HG02798 (cell line): ENCODE measurements at regions not wholly inside any gene's neighbourhood (a gene's known extent, or its start where the extent isn't known, plus 50 kb on each side); places are given as distances from the start of the nearest gene placed in this dataset.

Experiments
- ATAC-seq: cut with Tn5 transposase; IDR thresholded peaks from one replicate; pipeline ENCODE4 v1.9.1; 2021; ENCODE audit warnings: mild to moderate bottlenecking; ENCODE audit not compliant: unreplicated experiment, poor library complexity

DNA sequence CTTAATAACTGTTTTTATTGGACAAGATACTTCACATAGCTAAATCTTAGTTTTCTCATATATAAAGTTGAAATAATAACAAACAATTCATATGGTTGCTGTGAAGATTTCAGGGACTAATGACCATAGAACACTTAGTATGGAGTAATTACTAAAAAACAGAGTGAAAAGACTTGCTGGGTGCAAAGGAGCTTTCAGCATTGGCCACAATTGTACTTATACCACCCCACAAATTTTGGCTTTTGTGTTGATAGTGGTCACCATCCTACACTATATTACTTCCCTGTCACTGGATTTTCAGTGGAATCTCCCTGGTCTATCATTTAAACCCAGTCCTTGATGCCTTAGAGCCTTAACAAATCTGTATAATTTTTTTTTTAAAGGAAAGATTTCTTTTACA lies 398.6 kb upstream of the EPHA7 start:
- no peak for ATAC-seq

DNA sequence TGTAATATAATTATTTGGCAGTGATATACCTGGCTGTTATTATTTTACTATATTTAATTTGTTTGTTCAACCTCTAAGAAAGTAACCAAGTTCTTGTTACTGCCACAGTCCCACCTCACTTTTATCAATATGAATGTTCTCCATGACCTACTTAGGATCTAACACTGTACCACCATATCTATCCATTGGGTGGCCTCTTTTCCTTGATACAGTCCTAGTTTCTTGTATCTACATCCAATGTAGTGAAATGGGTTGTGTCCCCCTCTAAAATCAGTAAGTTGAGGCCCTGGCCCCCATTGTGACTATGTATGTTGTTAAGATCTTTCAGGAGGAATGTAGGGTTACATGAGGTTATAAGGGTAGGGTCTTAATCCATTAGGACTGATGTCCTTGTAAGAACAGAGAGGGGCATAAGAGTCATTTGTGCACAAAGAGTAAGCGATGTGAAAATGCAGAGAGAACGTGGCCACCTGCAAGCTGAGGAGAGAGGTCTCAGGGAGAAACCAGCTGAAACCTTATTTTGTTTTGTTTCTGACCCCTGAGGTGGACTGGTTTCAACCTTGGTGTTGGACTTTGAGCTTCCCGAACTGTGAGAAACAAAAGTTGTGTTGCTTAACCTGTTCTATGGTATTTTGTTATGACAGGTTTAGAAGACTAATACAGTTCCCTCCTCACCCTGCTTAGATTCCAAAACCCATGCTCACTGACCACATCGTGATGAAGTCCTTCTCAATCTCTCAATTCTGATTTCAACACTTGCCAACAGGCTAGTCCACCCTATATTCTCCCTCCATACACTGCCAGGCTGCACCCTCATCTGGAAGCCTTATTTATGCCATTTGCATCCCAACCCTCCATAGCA lies 387.3 kb upstream of the EPHA7 start:
- ATAC-seq = no peak

DNA sequence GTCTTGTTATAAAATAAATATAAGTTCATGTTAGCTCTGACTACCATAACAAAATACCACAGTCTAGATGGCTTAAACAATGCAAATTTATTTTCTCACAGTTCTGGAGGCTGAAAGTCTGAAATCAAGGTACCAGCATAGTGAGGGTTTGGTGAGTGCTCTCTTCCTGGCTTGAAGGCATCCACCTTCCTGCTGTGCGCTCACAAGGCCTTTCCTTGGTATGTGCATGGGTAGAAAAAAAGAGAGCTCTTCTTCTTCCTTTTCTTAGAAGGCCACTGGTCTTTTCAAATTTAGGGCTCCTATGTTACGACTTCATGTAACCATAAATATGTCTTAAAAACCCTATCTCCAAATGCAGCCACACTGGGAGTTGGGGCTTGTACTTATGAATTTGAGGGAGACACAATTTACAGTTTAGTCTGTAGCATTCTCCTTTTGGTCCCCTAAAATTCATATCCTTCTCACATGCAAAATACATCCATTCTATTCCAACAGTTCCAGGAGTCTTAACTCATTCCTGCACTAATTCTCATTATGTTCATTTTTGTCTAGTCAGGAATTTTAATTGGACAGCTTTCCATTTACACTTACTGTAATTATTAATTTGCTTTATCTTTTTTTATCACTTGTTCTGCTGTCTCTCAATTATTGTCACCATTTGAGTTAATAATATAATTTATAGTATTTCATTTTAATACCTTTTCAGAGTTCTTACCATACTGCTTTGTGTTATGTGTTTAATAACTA lies 381.9 kb upstream of the EPHA7 start:
- ATAC-seq = no peak

DNA sequence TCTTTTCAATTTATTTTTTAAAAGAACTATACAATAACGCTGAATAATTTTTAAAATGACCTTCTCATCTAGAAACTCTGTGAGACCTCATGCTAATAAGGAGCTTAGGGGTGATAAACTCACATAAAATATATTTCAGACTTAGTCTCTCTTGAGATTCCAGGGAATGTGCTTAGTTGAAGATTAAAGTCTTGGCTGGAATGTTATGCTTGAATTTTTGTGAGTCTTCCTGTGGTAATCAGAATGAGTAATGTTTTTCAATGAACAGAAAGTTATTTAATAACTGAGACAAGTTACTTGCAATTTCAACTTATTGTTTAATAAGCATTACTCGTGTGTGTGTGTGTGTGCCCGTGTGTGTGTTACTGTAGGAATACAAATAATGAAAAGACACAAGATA lies 379.9 kb upstream of the EPHA7 start:
- no peak for ATAC-seq

DNA sequence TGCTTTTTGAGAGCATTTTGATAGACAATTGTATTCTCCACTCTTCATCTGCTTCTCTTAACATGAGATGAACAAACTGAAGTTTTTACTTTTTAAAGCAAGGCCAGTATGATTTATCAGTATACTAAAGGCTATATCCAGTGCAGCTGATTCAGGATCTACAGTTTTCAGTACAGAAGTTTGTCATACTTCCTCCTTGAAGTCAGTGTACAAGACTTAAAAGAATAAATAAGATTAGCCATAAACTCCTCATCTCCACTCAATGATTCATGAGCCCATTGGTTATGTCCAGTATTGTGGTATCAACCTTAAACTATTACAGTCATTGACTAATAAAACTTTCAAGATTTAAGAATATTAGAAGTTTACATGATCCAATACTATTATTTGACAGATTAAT lies 374.8 kb upstream of the EPHA7 start:
- ATAC-seq = no peak

DNA sequence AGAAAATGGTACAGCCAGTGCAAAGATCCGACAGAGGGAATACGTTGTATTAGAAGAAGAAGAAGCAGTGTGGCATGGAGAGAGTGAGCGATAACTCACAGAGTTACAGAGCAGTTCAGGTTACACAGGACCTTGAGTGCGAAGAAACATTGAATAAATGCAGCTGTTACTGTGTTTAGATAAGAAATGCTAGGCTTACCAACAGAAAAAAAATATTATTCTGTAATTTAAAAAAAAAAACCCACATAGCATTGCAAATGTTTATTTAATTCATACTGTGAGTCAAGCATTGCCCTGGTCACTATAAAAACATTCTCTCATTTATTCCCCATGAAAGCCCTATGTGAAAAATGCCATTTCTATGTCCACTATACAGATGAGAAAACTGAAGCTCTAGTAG lies 373.4 kb upstream of the EPHA7 start:
- no peak for ATAC-seq

DNA sequence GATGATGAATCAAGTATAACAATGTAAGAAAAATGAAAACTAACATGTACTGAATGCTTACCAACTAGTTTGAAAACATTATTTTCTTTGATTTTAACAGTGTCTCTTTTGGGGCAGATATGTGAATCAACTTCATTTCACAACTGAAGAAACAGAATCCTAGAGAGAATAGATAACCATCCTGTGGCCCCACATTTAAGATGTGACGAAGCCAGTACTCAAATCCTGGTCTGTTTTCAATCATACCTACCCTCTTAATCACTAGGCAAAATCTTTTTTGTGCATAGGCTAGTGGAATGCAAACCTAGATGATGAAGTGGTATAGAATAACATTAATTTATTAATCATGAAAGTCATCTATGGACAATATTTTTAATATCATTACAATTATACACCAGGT lies 371.6 kb upstream of the EPHA7 start:
- ATAC-seq = no peak

DNA sequence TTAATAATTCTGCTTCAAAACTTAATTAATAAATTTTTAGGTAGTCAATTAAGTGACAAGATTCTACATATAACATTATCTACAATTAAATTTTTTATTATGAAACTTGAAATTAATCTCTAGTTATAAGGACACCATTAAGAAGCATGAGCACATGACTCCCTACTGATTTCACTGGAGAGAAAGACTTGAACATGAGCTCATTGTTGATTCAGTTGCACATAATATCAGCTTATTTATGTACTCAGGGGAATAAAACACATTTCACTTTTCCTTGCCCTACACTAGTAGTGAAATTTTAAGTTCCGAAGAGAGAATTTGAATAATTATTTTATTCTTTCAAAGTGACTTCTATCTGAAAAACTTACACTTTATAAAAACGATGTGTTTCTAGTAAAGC lies 370.2 kb upstream of the EPHA7 start:
- no peak for ATAC-seq

DNA sequence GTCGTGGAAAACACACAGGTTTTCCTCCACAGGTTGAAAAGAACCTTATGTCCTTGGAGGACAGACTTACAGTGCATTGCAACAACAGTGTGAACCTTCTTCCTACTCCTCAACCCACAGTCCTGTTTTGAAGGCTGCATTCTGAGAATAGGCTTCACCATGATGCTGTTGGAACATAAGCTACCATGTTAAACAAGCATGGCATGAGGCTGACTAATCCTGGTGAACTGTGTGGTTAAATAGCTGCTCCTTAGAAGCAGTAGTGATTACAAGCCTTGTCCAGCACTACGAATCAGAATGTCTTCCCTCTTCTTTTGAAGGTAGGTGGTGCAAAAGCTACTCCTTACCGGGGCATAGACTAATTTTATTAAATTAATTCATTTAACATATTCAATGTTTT lies 368.5 kb upstream of the EPHA7 start:
- no peak for ATAC-seq

DNA sequence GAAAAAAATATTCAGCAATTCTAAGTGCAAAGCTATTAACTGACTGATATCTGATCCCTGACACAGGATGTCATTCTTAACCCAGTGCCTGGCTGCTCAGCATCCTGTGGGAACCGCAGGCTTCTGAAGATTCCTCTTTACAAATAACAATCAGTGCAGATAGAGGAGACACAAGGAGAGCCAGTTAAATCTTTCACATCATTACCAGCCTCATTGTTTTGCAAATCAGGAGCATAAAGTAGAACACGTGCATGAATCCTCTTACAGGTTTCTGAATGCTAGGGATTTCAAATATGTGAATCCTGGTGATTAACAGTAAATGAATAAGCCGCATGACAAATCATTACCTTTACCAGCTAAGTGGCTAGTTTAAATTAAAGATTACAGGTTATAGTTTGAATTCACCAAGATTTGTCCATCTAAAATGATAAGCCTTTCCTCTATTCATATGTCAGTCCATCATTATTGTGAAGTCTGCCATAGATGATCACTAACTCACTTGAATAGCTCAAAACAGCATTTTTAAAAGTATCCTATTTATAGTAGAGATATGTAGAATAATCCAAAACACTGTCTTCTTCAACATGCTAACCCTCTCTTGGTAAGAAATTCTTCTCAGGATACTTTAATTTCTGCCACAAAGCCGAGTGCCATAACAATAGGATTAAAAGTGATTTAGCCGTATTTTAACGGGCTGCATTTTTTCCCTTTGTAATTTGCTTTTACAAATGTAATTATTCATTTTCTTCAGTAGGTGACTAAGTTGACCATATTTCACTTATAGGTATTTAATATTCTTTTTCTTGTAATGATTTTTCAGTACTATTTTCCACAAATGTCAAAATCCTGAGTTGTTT lies 367.3 kb upstream of the EPHA7 start:
- no peak for ATAC-seq

DNA sequence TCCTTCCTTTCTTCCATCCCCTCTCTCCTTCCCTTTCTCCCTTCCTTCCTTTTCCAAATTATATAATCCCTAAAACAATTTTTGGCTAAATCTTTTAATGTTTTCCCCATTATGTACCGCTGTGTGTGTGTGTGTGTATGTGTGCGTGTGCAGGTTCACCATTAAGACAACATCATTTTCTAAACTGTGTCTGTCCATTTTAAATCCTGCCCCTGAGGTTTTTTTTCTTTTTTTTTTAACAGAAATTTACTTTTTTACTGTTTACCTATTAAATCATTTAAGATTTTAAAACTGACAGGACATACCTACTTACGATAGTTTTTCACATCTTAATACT lies 366.3 kb upstream of the EPHA7 start:
- no peak for ATAC-seq

DNA sequence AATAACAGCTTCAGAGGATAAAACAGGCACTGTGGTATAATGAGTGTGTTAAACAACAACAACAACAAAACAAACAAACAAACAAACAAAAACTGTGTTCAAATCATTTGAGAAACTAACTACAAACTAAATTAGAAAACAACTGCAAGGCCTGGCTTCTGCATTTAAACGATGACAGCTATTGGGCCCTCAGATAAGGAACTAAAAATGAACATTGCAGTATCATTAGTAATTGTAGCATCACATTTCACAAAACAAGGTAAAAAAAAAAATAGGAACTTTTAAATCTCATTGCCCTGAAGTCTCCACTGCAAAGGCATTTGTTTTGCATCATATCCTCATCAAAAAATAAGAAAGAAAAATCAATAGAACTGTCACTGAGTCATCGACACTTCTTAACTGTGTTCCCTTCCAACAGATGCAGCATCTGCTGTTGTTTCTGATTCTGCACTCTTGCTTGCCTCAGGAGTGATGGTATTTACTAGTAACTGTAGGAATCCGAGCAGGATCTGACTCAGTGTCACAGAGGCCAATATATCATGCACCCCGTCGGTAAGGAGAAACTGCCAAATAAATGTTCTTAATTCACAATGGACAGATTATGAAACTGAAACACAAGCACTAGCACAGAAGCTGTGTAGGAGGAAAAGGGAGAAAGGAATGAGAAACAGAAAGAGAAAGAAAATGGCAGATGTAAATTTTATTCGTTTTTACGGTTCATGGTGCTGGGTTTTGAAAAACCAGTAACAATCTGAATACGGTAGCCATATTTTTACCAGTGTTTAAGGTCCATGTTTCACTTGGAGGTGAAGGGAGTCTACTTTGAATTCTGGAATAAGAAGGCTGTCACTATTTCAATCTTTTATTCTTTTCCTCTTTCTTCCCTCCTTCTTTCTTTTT lies 365.7 kb upstream of the EPHA7 start:
- no peak for ATAC-seq

DNA sequence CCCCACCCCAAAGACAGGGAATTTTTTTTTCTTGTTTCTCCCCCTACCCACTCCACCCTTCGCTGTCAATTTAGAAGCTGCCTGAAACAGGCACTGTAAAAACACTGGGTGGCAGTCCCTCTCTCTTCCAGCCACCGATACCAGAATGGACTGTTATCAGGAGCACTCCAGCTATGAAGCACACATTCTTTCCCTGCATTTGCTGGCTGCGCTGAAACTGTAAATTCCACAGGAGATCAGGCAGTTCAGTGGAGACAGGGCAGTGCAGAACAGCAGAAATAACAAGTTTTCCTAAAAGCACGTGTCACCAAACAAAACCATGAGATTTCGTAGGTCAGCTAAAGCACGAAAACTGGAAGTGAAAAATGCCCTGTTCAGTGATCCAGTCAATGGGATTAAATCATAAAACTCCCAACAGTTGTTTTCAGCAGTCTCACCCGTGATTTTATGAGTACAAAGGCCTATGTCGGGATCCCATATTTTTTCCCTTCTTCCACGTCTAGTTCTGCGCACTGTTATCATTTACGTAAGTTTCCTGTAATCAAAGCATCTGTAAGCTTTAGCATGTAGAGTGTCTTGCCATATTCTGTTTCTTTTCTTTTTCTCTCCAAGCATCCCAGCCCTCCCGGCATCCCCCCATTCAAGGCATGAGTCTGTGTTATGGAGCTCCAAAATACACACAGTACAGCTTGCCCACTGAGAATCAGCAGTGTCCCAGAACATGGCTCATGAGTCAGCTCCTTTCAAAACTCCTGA lies 359.9 kb upstream of the EPHA7 start:
- no peak for ATAC-seq

DNA sequence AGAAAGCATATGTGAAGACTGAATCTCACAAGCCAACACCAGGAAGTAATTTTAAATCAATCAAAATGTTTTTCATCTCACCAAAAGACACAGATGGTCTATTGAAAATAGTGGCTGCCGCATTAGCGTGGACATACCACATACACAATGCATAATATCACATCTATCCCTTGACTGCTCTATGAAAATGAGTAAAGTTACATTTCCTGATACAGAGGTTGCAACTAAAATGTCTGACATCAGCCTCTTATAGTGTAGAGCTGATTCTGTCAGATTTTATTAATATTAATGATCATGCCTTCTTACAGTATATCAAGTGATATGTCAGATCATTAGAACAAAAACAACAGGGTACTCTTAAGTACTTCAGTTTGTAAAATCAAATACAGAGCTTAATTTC lies 339.8 kb upstream of the EPHA7 start:
- no peak for ATAC-seq

DNA sequence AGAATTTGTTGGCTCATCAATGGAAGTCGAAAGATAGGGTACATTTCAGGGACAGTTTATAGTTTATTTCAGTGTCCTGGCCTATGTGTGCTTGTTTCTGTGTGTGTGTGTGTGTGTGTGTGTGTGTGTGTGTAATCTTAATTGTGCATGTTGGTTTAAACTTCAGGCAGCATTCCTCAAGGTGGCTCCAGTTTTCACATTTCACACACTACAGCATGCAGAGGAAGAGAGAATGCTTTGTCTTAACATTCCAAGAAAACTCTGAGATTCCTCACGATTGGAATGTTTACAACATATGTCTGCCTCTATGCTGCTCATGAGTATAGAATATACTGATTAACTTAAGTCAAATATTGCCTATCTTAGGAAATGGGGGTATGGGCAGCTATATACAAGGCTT lies 332.6 kb upstream of the EPHA7 start:
- ATAC-seq = no peak

DNA sequence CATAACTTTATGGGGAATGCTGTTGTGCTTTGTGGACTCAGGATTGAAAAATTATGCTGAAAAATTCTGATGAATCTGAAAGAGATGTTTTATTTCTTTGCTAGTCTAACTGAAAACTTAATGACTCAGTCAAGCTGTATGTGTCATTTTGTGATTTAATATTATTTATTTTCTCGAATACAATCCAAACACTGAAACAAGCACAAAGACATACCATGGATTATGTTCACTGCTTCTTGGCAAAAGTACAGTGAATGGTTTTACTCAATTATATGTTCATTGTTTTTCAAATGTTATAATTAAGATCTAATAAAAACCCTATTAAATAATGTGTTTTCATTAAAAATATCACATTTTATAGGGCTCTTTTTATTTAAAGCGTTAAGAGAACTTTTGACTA lies 330.6 kb upstream of the EPHA7 start:
- no peak for ATAC-seq

DNA sequence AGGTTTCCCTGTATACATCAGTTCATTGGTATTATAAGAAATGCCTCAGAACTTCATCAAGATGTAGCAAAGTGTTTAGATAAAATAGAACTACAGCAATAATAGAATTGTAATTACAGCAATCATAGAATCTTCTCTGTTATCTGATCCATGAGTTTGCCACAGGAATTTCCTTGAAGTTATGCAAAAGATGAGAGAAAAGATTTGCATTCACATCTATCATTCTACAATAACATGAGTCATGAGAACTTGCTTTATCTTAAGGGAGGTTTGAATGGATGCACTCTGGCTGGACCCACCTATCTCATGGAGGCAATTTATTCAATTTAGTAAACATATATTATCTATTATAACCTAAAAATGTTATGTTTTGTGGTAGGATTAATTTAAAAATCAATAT lies 329.8 kb upstream of the EPHA7 start:
- no peak for ATAC-seq

DNA sequence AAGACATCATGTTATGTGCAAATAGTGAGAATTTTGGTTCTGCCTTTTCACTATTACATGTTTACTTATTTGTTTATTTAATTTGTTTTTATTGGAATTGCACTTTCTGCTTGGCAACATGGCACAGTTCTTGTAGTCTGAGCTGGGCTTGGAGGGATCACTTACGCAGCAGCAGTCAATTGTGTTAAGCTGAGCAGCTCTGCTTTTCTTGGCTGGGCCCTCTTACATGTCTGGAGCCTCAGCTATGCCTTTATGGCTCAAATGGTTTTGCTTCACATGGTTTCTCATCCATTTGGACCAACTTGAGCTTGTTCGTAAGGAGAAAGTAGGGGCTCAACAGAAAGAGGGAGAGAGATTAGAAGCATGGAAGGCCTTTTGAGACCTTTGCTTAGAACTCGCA lies 327.5 kb upstream of the EPHA7 start:
- ATAC-seq = no peak

DNA sequence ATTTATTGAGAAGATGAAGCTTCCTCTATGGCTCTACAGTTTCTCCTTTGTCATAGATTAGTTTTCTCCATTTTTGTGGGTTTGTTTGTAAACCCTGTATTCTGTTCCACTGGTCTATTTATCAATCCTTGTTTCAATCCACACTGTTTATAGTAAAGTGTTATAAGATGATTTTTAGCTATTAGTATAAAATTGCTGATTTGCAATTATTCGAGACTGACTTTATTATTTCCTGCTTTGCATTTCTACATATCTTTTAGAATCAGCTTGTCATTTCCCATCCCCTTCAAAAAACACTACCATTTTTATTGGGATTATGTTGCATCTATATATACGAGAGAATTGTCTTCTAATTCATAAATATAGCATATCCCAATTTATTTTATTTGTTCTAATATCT lies 325.9 kb upstream of the EPHA7 start:
- no peak for ATAC-seq
